Kidney capillary endothelial cell (primary cell): ENCODE measurements at regions not wholly inside any gene's neighbourhood (a gene's known extent, or its start where the extent isn't known, plus 50 kb on each side); places are given as distances from the start of the nearest gene placed in this dataset.
"Not testable (repeated sequence)": the region's sequence is repeated elsewhere in the genome, so short reads cannot be mapped to it uniquely, and the experiment has no call there.

ENCODE experiments used
- DNase-seq: peaks from one replicate; pipeline ENCODE4 v3.0.0-alpha.2; 2018; ENCODE audit warnings: low spot score

DNA sequence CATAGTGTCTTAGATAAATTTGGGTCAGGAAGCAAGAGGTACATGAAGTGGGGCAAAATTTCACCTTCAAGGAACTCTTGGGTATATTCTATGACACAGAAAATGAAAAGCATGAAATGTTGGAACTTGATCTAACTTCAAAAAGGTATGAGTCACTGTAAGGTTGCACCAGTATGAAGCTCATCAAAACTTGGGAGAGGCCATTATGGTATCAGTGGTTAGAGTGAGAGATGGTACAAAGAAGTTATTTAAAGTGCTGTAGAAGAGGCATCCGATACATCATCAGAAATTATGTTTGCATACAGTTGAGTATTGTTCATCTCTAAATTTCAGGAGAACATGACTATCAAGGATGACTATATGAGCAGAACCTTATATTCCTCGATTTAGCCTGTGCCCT, 302.9 kb upstream of the SUCLG2 start:
- DNase-seq, result no peak

DNA sequence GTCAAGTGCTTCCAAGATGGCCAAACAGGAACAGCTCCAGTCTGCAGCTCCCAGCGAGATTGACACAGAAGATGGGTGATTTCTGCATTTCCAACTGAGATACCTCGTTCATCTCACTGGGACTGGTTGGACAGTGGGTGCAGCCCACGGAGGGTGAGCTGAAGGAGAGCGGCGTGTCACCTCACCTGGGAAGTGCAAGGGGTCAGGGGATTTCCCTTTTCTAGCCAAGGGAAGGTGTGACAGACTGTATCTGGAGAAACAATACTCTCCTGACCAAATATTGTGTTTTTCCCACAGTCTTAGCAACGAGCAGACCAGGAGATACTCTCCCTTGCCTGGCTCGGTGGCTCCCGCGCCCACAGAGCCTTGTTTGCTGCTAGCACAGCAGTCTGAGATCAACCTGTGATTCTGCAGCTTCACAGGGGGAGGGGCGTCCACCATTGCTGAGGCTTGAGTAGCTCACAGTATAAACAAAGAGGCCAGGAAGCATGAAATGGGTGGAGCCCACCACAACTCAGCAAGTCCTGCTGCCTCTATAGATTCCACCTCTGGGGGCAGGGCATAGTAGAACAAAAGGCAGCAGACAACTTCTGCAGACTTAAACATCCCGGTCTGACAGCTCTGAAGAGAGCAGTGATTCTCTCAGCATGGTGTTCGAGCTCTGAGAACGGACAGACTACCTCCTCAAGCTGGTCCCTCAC, 293.5 kb upstream of the SUCLG2 start:
- DNase-seq, result no peak

DNA sequence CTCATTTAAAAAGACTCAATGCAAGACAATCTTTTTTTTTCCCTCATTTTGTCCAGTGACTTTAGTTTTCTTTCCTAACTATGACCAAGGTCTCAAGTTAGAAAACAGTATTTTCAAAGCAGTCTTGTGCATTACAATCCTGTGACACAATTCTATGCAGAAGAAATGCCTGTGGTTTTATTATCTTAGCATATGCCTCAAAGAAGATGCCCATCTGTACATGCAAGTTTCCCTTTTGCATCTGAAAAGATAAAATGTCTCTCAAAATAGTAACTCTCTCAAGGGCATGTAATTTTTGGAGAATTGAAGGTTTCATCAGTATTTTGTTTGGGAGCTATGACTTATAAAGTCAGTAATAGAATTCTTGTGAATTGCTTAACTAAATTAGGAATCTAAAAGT, 292.0 kb upstream of the SUCLG2 start:
- no peak for DNase-seq

DNA sequence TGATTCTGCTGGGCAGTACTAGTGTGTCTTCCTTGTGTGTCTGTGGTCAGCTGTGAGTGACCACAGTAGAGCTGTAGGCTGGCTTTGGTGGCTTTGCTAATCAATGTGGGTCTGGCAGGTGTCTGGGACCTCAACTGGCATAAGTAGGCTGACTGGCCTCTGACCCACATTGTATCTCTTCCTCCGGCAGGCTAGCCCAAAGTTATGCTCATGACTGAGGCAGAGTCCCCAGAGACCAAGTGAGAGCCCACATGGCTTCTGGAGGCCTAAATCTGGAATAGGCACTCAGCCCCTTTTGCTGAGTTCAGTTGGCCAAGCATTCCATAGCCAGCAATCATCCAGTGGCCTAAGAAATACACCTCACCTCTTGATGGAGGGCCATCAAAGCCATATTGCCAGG, 289.1 kb upstream of the SUCLG2 start:
- DNase-seq, result no peak

DNA sequence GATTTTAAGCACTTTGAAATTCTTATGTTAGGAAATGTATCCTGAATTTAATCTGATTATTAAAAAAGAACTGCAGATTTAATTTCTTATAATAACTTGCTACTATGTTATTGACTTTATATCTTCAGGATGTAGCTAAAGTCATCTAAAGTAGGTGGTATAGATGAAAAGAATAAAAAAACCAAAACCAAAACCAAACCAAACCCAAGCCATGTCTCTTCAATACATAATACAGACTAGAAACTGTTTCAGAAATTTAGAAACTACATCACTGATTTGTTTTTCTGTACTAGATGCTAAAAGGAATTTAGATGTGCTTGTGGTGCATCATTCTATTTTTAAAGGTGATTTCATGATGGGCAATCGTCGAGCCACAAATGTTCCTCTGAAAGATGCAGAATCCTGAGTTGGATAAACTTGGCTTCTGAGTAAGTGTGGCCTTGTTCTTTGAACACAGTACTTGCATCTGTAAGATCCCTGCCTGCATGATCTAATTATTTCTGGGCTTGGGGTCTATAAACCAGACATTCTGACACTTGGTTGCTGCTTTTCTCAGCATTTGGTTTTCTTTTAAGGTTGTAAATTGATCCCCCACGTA, 287.1 kb upstream of the SUCLG2 start:
- no peak for DNase-seq

DNA sequence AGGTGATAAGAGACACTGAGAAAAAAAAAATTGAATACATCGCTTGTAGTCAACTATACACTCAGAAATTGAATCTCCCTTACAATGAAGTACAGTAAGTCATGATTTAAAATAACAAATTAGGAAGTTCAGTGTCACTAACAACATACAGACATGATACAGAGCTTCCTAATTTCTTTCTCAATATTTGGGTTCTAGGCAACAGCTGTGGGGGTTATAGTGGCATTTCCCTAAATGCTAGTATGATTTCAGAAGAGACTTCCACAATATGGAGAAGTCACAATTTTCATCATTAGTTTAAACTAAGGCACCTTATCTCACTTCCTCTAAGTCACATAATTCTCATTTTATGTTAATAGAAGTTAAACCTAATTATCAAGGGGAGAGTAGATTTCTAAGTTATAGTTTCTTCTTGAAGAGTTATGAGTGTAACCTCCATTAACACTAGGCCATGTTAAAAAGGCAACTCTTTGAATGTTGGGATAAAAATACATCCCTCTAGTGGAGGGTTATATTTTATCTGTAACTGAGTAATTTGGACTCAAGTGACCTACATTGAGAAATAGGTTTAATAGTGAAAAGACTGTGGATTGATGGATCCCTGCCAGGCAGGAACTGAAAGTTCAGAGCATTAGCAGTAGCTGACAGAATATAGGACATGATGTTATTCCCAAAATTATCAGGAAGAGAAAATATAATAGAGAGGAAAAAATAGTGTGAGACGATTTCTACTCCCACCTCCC, 286.0 kb upstream of the SUCLG2 start:
- DNase-seq, result no peak

- DNase-seq, result no peak
Observed at GRCh38 chr3:67937498-67938118, 283.2 kb upstream of the SUCLG2 start.

DNA sequence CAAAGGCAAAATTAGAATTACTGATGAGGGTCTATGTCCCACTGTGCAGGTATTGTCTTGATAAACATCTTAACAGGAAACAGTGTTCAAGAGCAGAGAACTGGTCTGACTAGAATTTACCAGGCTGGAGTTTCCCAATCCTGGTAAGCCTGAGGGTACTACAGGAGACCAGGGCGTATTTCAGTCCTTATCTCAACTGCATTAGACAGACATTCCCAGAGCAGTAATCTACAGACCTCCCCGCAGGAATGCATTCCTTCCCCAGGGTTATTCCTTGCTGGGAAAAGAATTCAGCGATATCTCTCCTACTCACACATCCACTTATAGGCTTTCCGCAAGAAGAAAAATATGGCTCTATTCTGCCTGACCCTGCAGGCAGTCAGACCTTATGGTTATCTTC, 276.0 kb upstream of the SUCLG2 start:
- not testable (repeated sequence) for DNase-seq

- DNase-seq, result no peak
Observed at GRCh38 chr3:67923796-67924195, 269.4 kb upstream of the SUCLG2 start.

- DNase-seq, result no peak
Observed at GRCh38 chr3:67920969-67921368, 266.6 kb upstream of the SUCLG2 start.

DNA sequence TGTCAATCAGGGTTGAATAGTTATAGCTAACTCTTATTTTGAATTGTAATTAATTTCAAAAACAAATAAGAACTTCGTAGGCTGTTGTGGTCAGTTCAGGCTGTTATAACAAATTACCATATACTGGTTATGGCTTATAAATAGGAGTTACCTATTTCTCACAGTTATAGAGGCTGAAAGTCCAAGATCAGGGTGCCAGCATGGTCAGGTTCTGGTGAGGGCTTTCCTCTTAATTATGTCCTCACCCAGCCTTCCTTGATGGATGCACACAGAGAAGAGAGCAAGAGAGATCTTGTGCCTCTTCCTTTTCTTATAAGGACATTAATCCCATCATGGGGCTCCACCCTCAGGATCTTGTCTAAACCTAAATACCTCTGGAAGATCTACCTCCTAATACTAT, 265.9 kb upstream of the SUCLG2 start:
- no peak for DNase-seq

DNA sequence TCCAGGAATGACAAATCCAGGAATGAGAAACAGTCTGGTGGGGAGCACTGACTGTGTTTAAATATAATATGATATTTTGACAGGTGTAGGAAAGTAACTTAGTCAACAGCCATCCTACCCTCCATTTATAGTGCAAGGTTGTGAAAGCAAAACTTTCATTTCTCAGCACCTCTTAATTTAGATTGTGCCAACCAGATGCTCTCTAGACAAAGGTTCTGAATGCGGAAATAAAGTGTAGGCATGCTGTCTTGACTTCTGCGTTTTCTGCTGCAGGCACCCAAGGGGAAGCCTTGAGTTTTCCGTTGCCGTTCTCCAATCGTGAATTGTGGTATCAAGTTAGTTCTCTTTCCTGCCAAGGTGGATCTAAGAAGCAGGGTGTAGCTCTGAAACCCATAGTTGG, 261.9 kb upstream of the SUCLG2 start:
- DNase-seq, result no peak

GRCh38 chr3:67907735-67908134, 253.3 kb upstream of the SUCLG2 start:
- no peak for DNase-seq

GRCh38 chr3:67906261-67906660, 251.8 kb upstream of the SUCLG2 start:
- no peak for DNase-seq

GRCh38 chr3:67901681-67902080, 247.3 kb upstream of the SUCLG2 start:
- no peak for DNase-seq

- DNase-seq, result no peak
Observed at GRCh38 chr3:67898916-67899315, 244.5 kb upstream of the SUCLG2 start.

- no peak for DNase-seq
Observed at GRCh38 chr3:67897351-67898336, 243.2 kb upstream of the SUCLG2 start.

GRCh38 chr3:67896130-67896529, 241.7 kb upstream of the SUCLG2 start:
- DNase-seq, result no peak

DNA sequence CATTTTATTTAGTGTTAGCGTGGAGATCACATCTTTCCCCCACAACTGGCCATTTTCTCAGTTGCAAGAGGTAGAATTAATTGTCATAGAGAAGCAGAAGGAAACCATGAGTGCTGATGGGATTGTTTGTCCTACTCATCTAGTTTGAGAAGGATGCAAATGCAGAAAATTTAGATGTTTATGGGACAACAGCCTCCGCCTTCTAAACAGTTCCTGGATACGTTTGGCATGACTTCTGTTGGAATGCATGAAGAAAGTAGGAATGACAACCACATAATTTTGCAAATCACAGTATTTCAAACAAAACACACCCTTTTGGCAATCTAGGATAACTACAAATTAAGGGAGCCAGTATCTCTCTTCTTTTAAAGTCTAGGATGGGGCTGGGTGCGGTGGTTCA, 240.1 kb upstream of the SUCLG2 start:
- no peak for DNase-seq

- DNase-seq, result no peak
Observed at GRCh38 chr3:67884345-67884744, 229.9 kb upstream of the SUCLG2 start.

DNA sequence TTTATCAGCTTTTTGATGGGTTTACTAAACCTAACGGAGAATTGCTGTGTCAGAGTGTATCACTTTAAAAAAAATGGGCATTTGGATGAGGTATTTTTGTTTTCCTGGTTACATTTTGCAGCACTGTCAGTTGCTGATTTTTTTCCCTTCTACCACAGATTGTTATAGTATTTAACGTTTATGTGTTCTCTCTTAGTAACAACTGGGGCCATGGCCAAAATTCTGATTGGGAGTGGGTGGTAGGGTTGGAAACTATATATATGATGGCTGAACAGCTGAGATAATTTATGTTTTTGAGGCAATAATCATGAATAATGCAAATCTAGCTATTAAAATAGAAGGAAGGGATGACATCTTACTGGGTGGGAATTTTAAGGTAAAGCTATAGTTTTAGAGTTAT, 229.4 kb upstream of the SUCLG2 start:
- no peak for DNase-seq

- DNase-seq, result no peak
Observed at GRCh38 chr3:67882981-67883380, 228.6 kb upstream of the SUCLG2 start.
